HG03558 (cell line): ENCODE measurements at regions not wholly inside any gene's neighbourhood (a gene's known extent, or its start where the extent isn't known, plus 50 kb on each side); places are given as distances from the start of the nearest gene placed in this dataset.

ENCODE experiments used
- ATAC-seq: cut with Tn5 transposase; IDR thresholded peaks from one replicate; pipeline ENCODE4 v1.9.1; 2021; ENCODE audit warnings: moderate number of reproducible peaks; ENCODE audit not compliant: unreplicated experiment; ENCODE audit errors: extremely low read depth

DNA sequence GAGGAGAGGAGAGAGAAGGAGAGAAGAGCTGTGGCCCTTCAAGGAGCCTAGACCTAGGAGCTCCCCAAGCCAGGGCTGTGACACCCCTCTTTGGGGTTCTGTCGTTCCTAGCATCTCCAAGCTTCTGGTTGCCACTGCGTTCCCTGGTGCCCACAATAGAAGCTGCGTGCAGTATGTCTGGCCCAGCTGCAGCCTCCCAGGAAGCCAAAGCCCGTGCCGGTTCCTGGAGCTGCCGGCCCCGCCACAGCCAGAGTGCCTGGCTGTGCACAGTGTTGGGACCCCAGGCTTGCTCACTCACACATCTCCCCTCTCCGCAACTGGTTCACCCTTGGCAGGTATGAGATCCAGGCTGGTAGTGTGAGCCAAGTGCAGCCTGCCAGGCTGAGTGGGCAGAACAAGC is 367.7 kb upstream of the MC4R start:
- no peak for ATAC-seq

DNA sequence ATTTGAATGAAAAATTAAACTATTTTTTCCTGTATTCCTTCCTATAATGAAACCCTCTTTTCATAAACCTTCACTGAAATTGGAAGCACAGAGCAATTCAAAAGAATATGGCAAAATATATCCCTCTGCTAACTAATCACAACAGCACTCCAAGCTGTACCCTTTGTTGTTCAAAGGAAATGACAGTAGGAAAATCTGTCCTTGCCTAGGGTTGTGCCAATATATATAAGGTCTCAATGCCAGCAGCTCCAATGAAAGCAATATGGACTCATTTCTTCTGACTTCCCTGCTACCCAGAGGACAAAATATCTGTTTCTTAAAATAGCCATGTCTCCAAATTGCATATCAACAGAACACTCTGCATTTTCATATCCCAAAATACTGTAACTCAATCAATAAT is 373.9 kb upstream of the MC4R start:
- ATAC-seq: no peak

DNA sequence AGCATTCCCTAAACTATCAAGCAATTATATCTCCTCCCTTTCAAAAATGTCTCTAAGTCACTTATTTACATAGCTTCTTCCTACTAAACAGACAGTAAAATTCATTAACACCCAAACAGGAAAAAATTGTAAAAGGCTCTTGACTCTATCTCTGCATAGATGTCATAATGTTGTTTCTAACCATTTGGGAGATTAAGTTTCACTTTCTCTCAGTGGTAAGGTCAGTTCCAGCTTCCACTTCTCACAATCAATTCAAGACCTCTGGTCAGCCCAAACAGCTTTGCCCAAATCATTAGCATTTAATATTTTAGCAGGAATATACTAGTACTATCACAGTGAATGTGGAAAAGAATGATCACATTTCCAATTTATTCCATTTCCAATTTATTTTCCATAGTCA is 374.3 kb upstream of the MC4R start:
- no peak for ATAC-seq

DNA sequence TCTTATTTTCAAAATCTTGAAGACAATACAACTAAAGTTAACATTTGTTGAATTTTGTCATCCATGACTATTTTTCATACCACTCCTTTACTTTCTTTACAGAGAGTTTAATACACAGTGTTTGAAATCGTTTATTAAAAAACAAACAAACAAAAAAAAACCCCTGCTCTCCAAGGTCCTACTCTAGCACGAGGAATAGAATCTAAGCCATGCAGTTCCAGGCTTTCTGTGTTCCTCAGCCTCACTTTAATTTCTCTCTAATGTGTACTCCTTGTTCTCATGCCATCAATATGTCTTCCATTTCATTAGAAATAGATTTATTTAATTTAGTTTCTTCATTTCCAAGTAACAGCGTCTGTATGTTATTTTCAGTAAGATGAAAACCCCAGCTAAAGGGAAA is 381.2 kb upstream of the MC4R start:
- ATAC-seq: no peak

DNA sequence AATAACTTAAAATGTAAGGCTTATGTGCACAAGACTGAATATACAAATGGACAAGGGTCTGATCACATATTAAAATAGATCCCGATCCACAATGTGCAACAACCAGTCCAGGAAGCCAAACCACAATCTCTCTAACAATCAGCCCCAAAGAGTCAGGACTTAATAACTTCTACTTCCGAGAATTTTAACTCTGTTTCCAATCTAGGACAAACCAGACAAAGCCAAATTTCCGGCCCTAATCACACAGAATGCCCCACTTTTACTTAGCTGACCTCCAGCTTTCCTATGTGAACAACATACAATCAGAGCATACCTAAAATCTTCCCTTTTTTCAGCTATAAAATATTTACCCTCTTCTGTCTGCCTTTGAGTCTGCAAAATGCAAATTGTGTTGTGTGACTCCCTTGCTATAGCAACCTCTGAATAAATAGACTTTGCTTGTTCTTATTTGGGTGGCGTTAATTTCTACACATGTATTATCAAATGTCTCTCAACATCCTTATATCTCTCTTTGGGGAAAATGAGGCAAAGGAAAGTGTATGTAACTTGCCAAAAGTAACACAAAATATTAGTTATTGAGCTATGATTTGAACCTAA is 381.9 kb upstream of the MC4R start:
- ATAC-seq: no peak

DNA sequence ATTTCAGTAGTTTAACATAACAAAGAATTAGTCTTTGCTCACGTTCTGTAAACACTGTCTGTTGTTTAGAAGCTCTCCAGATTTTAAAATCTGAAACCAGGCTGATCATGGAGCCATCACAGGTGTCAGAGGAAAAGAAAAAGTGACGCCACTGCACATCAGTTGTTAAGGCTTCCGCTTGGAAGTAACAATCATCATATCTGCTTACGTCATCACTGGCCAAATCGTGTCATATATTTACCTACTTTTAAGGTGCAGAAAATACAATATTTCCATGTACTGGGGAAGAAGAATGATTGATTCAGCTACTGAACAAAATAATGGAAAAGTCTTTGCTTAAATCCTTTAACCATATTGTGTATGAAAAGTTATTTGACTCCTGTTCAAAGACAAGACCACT is 382.6 kb upstream of the MC4R start:
- no peak for ATAC-seq

DNA sequence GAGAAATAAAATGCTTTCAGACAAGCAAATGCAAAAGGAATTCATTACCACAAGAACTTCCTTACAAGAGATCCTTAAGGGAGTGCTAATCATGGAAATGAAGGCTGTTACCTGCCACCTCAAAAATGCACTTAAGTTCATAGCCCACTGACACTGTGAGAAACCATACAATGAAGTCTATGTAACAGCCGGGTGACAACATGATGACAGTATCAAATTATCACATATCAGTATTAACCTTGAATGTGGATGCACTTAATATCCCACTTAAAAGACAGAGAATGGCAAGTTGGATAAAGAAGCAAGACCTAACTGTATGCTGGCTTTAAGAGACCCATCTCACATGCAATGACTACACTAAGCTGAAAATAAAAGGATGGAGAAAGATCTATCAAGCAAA is 403.4 kb upstream of the MC4R start:
- ATAC-seq: no peak

DNA sequence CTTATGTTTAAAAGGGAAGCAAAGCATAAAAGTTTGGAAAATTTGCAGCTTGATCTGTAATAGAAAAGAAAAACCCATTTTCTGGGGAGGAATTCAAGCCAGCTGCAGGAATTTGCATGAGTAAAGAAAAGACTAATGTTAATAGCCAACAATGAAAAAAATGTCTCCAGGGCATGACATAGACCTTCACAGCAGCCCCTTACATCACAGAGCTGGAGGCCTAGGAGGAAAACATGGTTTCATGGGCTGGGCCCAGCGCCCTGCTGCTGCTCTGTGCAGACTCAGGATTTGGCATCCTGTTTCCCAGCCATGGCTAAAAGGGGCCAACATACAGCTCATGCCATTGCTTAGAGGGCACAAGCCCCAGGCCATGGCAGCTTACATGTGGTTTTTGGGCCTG is 411.6 kb upstream of the MC4R start:
- no peak for ATAC-seq

DNA sequence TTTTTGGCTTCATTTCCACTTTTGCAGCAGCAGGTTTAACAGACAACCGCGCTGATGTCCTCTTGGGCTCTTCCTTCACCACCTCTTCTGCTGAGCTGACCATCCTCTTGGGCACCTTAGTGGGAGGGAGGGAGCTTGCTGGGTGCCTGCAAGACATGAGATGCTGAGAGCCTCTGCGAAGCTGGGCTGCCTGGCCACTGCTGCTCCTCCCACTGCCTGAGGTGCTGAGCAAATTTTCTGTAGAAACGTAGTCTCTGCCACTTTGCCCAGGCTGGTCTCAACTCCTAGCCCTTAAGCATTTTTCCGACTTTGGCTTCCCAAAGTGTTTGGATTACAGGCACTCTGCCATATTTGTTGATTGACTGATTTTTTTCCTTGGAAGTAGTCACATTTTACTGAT is 422.2 kb upstream of the MC4R start:
- no peak for ATAC-seq

DNA sequence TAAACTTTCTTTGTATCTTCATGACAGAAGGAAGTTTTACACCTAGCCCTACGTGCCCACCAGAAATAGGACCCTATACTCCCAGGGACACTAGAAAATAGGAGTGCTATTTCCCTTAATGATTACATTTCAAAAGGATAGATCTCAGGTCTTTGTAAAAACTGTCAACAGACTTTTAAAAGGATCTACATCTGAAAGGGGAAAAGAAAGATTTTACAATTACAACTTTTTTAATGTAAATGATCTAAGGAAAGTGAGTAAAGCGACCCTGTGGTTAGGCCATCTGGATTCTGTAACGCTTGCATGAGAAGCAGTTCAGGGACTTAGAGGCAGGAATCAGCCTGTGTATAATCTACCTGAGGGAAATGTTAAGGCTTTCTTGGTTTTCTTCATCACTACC is 431.8 kb upstream of the MC4R start:
- ATAC-seq: no peak

DNA sequence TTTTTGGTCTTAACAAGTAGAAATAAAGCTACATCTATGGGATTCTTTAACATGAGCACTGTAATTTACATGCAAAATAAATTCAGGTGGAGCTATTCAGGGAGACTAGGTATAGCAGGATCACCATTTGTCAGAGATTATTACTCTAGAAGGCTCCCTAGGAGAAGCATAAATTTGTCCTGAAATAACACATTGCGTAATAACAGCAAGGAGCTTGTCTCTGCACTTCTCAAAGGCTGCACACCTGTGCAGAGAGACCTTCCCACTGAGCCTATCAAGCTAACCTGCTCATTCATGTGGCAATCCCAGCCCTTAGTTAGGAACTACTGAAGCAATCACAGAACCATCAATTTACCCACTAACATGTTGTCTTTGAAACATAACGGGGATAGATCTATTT is 437.4 kb upstream of the MC4R start:
- ATAC-seq: no peak

DNA sequence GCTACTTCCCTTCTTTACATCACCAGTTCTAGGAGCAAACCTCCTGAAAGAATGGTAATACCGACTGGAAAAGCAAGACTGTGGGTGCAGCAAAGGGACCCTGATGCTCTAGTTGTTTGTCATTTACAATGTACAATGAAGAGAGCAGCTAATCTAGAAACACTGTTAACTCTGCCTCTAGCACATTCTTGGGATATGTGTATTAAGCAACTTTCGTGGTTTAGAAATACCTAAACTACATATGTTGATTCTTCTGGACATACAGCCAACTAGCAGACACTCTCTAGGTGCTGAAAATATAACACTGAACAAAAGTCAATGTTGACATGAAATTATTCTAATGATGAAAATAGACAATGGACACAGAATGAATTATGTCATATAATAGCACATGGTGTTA is 440.3 kb upstream of the MC4R start:
- ATAC-seq: no peak

DNA sequence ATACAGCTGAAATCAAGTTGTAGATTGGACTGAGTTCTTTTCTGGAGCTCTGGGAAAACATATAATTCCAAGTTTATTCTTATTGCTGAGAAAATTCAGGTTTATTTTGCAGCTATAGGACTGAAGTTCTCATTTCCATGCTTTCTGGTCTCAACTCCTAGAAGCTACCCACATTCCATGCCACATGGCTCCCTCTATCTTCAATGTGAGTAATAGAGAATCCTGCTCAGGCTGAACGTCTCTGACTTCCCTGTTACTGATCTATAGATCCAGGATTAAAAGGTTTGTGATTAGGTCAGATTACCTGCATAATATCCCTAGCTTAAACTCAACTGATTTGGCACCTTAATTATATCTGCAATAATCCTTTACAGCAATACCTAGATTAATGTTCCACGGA is 453.8 kb upstream of the MC4R start:
- no peak for ATAC-seq

DNA sequence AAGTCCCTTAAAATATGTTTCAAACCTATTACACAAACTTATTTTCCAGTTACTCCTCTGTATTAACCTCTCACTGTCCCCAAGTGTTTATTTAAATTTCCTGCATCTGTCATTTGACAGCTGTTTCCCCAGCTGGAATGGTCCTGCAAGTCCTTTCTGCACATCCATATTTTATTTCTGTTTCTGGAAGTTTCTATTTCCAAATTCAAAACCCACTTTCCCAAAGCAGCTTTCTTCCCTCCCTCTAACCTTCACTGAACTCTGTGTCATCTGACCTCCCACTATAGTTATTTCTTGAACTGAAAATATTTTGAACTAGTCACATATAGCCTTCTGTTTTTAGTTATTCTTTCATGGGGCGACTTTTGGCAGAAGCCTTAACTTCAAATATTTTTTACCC is 459.4 kb upstream of the MC4R start:
- no peak for ATAC-seq

DNA sequence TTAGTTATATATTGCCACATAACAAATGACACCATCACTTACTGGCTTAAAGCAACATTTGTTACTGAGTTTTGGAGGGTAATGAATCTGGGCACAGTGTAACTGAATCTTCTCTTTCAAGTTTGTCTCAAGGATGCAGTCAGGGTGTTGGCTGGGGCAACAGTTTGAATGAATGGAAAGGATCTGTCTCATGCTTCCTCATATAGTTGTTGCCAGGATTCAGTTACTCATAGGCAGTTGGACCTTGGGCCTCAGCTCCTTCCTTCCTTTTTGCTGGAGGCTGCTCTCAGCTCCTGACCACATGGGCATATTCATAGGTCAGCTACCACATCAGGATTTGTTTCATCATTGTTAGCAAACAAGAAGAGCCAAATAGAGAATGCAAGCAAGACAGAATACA is 466.1 kb upstream of the MC4R start:
- ATAC-seq: no peak

DNA sequence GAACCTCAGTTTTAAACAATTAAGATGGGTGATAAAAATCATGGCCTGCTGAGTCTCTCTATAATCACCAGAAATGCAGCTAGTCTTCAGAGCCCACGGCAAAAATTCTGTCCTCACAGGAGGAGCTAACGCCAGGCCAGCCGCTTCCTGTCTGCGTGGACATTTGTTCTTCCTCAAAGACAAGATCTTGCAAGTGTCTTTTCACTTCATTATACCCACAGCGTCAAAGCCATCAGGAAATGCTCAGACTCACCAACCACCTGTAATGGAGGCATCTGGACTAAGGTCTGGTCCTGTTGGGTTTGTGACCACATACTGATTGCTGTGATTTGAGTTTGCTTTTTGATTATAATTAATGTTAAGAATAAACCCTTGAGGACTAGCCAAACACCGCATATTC is 473.8 kb upstream of the MC4R start:
- no peak for ATAC-seq

DNA sequence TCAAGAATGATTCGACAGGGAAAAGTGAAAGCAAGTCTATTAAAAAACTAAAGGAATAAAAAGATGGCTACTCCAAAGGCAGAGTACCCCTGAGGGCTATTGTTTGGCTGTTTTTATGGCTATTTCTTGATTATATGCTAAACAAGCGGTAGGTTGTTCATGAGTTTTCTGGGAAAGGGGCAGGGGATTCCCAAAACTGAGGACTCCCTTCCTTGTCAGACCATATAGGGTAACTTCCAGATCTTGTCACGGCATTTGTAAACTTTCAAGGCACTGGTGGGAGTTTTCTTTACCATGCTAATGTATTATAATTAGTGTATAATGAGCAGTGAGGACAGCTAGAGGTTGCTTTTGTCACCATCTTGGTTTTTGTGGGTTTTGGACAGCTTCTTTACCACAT is 474.9 kb upstream of the MC4R start:
- ATAC-seq: no peak

DNA sequence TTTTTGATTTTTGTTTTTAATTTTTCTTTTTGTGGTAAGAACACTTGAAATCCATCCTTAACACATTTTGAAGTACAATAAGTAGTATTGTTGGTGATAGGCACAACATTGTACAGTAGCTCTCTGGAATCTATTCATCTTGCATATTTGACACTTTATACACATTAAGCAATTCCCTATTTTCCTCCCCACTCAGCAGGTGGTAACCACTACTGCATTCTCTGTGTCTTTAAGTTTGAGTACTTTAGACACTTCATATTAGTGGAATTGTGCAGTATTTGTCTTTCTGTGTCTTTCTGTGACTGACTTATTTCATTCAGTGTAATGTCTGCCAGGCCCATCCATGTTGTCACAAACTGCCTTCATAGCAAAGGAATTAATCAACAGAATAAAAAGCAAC is 471.7 kb upstream of the CDH20 start:
- no peak for ATAC-seq

DNA sequence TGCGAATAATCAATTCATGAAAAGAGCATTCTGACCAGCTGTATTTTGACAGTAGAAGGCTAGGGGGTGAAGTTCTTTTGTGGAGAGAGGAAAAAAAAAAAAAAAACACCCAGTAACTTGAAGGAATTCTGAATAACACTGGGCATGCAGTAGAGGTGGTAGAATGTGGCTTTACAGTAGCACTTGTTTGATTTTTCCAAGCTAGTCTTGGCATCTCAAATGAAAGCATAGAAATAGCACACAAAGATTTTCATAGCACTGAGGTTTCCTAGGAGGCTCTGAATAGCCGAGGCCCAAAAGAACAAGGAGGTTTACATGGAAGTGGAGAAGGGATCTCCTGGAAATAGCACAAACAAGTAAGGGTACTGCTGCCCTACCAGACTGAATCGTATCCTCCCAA is 470.2 kb upstream of the CDH20 start:
- no peak for ATAC-seq

DNA sequence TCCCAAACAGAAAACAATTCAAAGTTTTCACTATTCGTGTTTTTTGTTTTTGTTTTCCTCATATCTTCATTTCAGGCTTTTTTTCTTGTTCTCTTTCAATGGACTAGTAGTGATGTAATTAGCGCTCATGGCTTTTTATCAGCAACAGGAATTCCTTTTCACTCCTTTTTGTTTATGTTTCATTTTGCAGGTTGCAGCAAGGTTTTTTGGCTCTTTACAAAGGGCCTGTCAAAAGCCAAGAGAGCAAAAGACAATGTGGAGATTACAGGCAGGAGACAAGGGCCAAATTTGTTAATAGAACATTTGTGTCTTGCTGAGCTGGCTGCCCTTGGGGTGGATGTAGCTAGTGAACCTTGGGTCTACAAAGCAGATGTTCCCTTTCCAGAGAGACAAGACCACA is 467.4 kb upstream of the CDH20 start:
- no peak for ATAC-seq

DNA sequence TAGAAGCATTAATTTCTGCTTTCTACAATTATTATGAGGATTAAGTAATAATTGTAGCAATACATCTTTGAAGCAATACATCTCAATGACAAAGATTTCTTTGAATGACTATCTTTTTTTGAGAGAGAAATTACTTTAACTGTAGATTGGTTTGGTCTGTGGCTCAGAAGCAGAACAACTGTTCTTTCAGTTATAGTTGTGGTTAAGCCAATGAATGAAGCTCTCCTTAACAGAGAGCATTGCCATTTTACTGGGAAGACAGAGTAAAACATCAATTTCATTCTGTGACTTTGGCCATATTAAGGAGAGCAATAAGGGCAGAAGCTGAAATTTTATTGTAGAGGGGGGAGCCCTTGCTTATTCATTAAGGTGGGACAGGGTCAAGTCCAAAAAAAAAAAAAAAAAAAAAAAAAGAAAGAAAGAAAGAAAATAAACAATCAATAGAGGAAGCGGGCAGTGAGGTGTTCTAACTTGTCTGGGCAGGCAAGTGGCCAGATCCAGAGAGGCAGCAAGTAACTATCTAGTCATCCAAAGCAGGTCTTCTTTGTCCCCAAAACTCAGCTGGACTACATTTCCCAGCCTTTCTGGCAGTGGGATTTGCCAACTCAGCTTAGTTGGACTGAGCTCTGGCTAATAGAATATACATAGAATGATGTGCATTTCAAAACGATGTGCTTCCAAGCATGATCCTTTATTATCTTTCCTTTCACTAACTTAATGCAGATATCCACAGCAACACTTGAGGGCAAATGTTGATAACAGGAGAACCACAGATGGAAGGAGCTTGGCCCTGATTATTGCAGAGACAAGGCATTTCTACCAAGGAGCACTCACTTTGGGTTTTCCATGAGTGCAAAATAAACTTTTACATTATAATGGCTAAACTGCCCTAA is 462.7 kb upstream of the CDH20 start:
- ATAC-seq: no peak

DNA sequence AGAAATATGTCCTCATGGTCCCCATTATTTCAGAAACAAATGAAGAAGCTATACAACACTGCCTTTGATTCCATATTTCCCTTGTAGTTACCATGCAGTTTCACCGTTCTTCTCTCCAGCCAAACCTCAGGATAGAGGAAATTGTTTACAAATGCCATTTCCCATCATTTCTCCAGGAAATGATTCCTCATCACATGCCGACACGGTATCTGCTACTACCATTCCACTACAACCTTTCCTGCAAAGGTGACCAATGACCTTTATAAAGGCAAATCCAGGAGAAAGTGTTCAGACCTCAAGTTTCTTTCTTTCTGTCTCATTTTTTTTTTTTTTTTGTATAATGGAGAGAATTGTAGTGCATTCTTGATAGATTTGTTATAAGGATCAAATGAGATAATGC is 460.8 kb upstream of the CDH20 start:
- no peak for ATAC-seq
